PC-9 (cell line): ENCODE measurements at regions not wholly inside any gene's neighbourhood (a gene's known extent, or its start where the extent isn't known, plus 50 kb on each side); places are given as distances from the start of the nearest gene placed in this dataset.

Source experiments
- BruUV-seq: library from RNA; stranded (reverse); fragments of 400-500 nt; replicated peaks from 2 replicates; lab custom pipeline; 2021; lab: Mats Ljungman, UMichigan
- CTCF ChIA-PET: fragments of 300-600 bp; sonication (Branson Sonifier 250); formaldehyde crosslinking; loops from one replicate; lab custom pipeline; 2022; ENCODE audit warnings: antibody characterized with exemption; lab: Charles Lee
- POLR2A ChIA-PET: fragments of 300-600 bp; sonication (Branson Sonifier 250); formaldehyde crosslinking; loops from one replicate; lab custom pipeline; 2022; ENCODE audit warnings: antibody characterized with exemption; ENCODE audit not compliant: unreplicated experiment; lab: Charles Lee
- DNase-seq, 2 experiments: peaks; one replicate each; pipeline versions ENCODE4 v3.0.0 to v3.0.0-alpha.2; 2015 to 2022; ENCODE audit warnings: mixed read lengths in 1 of 2
- H2AFZ ChIP-seq: fragments of 200-600 bp; sonication (generic); 2 replicates; pipeline ENCODE4 v1.8.1; 2017; ENCODE audit warnings: antibody characterized with exemption
- H3F3A ChIP-seq: fragments of 200-600 bp; sonication (generic); 2 replicates; pipeline ENCODE4 v1.8.1; 2017; ENCODE audit warnings: antibody characterized with exemption, mild to moderate bottlenecking, low read depth; ENCODE audit not compliant: insufficient read depth
- H3K27ac ChIP-seq: fragments of 200-600 bp; sonication (generic); 2 replicates; pipeline ENCODE4 v1.6.1; 2016; ENCODE audit warnings: mixed run types
- H3K27me3 ChIP-seq: fragments of 200-600 bp; sonication (generic); 2 replicates; pipeline ENCODE4 v1.6.1; 2016; ENCODE audit warnings: low read depth, mixed run types; ENCODE audit not compliant: insufficient read depth
- H3K36me3 ChIP-seq: fragments of 200-600 bp; sonication (generic); 2 replicates; pipeline ENCODE4 v1.6.1; 2016; ENCODE audit warnings: low read depth, mixed run types
- H3K4me1 ChIP-seq: fragments of 200-600 bp; sonication (generic); replicated peaks from 2 replicates; pipeline ENCODE4 v1.6.1; 2016; ENCODE audit warnings: mixed run types; ENCODE audit not compliant: insufficient read depth
- H3K4me2 ChIP-seq: fragments of 200-600 bp; sonication (generic); 2 replicates; pipeline ENCODE4 v1.6.1; 2017; ENCODE audit warnings: mixed run types
- H3K4me3 ChIP-seq: fragments of 200-600 bp; sonication (generic); 2 replicates; pipeline ENCODE4 v1.6.1; 2016; ENCODE audit warnings: mixed run types
- H3K79me2 ChIP-seq: fragments of 200-600 bp; sonication (generic); 2 replicates; pipeline ENCODE4 v1.6.1; 2017; ENCODE audit warnings: low read depth, mixed run types
- H3K9me2 ChIP-seq: fragments of 200-600 bp; sonication (generic); 2 replicates; pipeline ENCODE4 v1.8.1; 2017; ENCODE audit warnings: mild to moderate bottlenecking; ENCODE audit not compliant: insufficient read depth
- H3K9me3 ChIP-seq: fragments of 200-600 bp; sonication (generic); 2 replicates; pipeline ENCODE4 v1.8.1; 2016; ENCODE audit warnings: low read depth; ENCODE audit not compliant: insufficient read depth
- H4K20me1 ChIP-seq: fragments of 200-600 bp; sonication (generic); 2 replicates; pipeline ENCODE4 v1.8.1; 2017; ENCODE audit not compliant: insufficient read depth
- CTCF ChIP-seq: fragments of 200-600 bp; sonication (generic); conservative IDR thresholded peaks from 2 replicates; pipeline ENCODE4 v1.6.1; 2017; ENCODE audit warnings: mixed run types, antibody characterized with exemption, mild to moderate bottlenecking, moderate library complexity
- EZH2 ChIP-seq: fragments of 200-600 bp; sonication (generic); IDR thresholded peaks from 2 replicates; pipeline ENCODE4 v1.8.0; 2017; ENCODE audit warnings: antibody characterized with exemption, low read depth
- intact Hi-C: fragments of 100-400 bp; cut with micrococcal nuclease; formaldehyde crosslinking; loops from one replicate; pipeline ENCODE4 v1.10.0; 2022; ENCODE audit not compliant: unreplicated experiment

- BruUV-seq = no TSS peak
- Histone ChIP-seq H3K27me3 (no peaks in the 10 kb centered on the region), H3K4me3 (no peak overlapping the region), H3F3A (no peaks in the 10 kb centered on the region), H3K36me3 (no peaks in the 10 kb centered on the region), H3K4me1 (no peaks in the 10 kb centered on the region), H2AFZ (no peak overlapping the region), H3K9me3 (no peaks in the 10 kb centered on the region), H3K4me2 (no peak overlapping the region), H3K79me2 (no peaks in the 10 kb centered on the region), H3K27ac (no peak overlapping the region), H4K20me1 (no peaks in the 10 kb centered on the region), H3K9me2 (no peaks in the 10 kb centered on the region)
- intact Hi-C loops = no loop called here
- CTCF ChIA-PET = no interaction called here
- POLR2A ChIA-PET = no interaction called here
- no peak for TF ChIP-seq EZH2
- TF ChIP-seq CTCF = no peak
- no peak for DNase-seq
Observed at GRCh38 chr3:94308767-94309166, 245.9 kb downstream of the NSUN3 start.

DNA sequence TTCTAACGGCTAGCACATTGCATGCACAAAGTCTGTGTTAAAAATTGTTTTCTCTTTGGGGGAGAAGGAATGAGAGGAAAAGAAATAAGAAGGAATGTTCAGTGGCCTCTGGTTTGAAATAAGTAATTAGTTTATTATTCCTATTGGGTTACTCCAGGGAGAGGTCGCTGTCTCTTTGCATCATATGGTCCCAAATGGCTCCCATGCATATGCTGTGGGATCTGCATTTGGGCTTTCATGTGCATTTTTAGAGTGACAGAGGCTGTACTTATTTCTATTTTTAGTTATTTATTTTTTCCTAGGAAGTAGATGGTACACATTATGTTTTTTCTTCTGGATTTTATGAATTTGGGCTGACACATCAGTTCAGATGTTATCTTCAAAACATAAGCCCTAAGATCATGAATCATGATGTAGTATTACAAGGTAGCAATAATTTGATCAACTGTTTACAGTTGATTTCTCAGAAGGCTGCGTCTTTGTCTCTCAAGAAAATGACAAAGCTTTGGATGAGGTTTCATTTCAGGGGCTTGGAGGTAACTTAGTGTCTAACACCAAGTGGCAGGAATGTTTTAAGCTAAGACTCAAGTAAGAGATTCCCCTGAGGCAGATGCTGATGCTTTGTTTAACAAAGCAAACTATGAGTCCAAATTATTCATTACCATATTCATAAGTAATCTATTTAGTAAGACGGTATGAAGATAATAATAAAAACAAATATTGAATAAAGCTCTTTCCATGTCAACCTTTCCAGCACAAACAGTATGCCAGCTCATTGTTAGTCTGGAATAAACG, 247.7 kb downstream of the NSUN3 start:
- no peaks in the 10 kb centered on the region for H3K4me1 ChIP-seq
- BruUV-seq = no TSS peak
- no peak for DNase-seq
- H2AFZ ChIP-seq = no peak overlapping the region
- H3F3A ChIP-seq = no peaks in the 10 kb centered on the region
- H3K27me3 ChIP-seq = no peaks in the 10 kb centered on the region
- TF ChIP-seq EZH2 (no peak), CTCF (no peak)
- H3K4me3 ChIP-seq = no peak overlapping the region
- H3K9me2 ChIP-seq = no peaks in the 10 kb centered on the region
- H3K79me2 ChIP-seq = no peaks in the 10 kb centered on the region
- ChIA-PET CTCF (no interaction called here), POLR2A (no interaction called here)
- H3K27ac ChIP-seq = no peak overlapping the region
- no peak overlapping the region for H3K4me2 ChIP-seq
- no peaks in the 10 kb centered on the region for H3K36me3 ChIP-seq
- H3K9me3 ChIP-seq = no peaks in the 10 kb centered on the region
- intact Hi-C loops = no loop called here
- no peaks in the 10 kb centered on the region for H4K20me1 ChIP-seq

GRCh38 chr3:94311651-94312050, 248.8 kb downstream of the NSUN3 start:
- no peaks in the 10 kb centered on the region for H3K79me2 ChIP-seq
- BruUV-seq = no TSS peak
- H3K9me2 ChIP-seq = no peaks in the 10 kb centered on the region
- H3K27ac ChIP-seq = no peak overlapping the region
- no peaks in the 10 kb centered on the region for H3F3A ChIP-seq
- TF ChIP-seq CTCF (no peak), EZH2 (no peak)
- H2AFZ ChIP-seq = no peak overlapping the region
- POLR2A ChIA-PET = no interaction called here
- H3K27me3 ChIP-seq = no peaks in the 10 kb centered on the region
- no peaks in the 10 kb centered on the region for H3K9me3 ChIP-seq
- H3K36me3 ChIP-seq = no peaks in the 10 kb centered on the region
- DNase-seq = no peak
- intact Hi-C loops = no loop called here
- H3K4me2 ChIP-seq = no peak overlapping the region
- CTCF ChIA-PET = no interaction called here
- H3K4me1 ChIP-seq = no peaks in the 10 kb centered on the region
- no peak overlapping the region for H3K4me3 ChIP-seq
- no peaks in the 10 kb centered on the region for H4K20me1 ChIP-seq
